GM18505 (cell line): ENCODE measurements at regions not wholly inside any gene's neighbourhood (a gene's known extent, or its start where the extent isn't known, plus 50 kb on each side); places are given as distances from the start of the nearest gene placed in this dataset.
A peak's percentile ranks its signal among the peaks of the same experiment; 100 is the strongest.
"Not testable (repeated sequence)": the region's sequence is repeated elsewhere in the genome, so short reads cannot be mapped to it uniquely, and the experiment has no call there.

Source experiments
- ATAC-seq: cut with Tn5 transposase; IDR thresholded peaks from one replicate; pipeline ENCODE4 v1.9.1; 2021; ENCODE audit not compliant: unreplicated experiment
- POLR2A ChIP-seq: IDR thresholded peaks from 4 replicates; pipeline ENCODE4 v1.6.1; 2011; ENCODE audit warnings: borderline replicate concordance; ENCODE audit not compliant: insufficient read depth, insufficient read length; ENCODE audit errors: extremely low read depth

DNA sequence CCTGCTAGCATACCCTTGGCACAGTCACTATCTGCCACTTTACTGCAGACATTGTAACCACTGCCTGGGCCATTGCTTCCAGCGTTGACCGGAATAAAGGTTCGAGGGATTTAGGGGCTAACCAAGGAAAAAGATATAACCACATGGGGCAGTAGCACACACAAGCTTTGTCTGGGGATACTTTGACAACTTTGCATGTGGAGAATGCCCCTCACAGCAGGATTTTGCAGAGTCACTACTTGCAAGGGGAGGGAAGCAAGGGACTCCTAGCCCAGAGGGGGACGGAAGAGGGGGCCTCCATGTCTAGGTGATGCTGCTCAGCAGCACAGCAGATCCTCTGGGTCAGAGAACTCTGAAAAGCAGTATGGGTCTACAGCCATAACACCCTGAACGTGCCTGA is 138.7 kb downstream of the SPP2 start:
- no peak for ATAC-seq
- no peak for TF ChIP-seq POLR2A

DNA sequence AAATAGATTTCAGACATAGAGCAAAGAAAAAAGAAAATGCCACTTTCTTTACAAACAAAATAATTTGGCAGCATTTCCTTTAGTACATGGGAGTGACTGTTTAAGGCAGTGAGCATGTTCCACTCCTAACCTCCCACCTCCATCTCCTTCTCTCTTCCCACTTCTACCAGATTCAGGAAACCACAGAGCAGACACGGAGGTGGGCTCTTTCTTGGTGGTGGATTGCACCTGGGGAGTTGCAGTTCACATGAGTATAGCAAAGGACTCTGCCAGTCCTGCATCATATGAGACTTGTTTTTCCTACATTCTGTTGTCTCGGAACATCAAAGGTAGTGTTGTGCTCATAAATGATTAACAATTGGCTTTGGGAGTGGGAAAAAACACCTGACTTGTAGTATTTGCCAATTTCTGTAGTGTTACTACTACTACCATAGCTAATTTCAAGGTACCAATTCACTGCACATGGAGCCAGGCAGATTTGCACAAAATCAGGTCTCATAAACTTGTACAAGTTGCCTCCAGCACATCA is 137.2 kb downstream of the SPP2 start:
- TF ChIP-seq POLR2A = no peak
- ATAC-seq = no peak

DNA sequence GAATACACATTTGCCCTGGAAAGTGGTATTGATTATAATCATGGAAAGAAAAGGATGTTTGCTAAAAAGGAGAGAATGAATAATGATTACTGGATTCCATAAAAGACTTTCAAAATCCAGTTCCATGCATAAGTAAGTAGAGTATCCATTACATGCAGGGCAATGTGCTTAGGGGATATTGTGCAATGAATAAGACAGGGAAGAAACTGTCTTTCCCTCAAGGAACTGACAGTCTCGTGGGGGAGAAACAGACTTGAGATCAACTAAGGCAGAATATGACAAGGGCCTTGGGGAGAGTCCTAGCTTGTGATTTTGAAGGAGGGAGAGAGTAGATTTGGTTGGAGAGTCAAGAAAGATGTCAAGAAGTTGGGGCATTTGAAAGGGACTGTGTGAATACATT is 130.6 kb downstream of the SPP2 start:
- no peak for ATAC-seq
- TF ChIP-seq POLR2A = no peak

DNA sequence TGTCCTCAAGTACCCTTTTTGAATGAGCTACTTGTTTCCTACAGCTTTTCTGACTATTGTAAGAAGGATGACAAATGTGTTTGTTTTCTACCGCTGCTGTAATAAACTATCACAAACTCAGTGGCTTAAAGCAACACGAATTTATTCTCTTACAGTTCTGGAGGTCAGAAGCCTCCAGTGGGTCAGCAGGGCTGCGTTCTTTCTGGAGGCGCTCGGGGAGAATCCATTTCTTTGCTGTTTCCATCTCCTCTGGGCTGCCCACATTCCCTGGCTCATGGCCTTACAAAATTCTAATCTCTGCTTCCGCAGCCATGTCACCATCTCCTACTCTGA is 128.5 kb downstream of the SPP2 start:
- ATAC-seq = no peak
- TF ChIP-seq POLR2A = no peak

GRCh38 chr2:234178330-234179030 is 128.0 kb downstream of the SPP2 start:
- no peak for ATAC-seq

DNA sequence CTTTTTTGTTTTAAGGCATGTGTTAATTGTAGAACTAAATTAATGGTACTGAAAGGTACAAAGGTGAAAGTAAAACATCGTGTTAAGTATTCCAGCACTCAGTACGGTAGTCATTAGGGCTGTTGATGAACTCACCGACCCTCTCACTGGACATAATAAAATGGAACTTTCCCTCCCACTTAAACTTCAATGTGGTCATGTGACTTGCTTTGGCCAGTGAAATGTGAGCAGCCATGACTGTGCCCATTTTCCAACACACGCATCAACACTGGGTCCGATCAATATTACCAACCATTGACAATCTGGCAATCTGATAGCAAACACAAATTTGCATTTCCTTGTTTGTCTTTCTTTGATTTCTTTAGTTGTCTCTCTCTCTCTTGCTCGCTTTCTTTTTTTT is 125.1 kb downstream of the SPP2 start:
- ATAC-seq = no peak
- TF ChIP-seq POLR2A = no peak

More at GRCh38 chr2:234178330-234179030, 128.0 kb downstream of the SPP2 start:
- no peak for TF ChIP-seq POLR2A

GRCh38 chr2:234174742-234175141 is 124.2 kb downstream of the SPP2 start:
- TF ChIP-seq POLR2A = no peak

DNA sequence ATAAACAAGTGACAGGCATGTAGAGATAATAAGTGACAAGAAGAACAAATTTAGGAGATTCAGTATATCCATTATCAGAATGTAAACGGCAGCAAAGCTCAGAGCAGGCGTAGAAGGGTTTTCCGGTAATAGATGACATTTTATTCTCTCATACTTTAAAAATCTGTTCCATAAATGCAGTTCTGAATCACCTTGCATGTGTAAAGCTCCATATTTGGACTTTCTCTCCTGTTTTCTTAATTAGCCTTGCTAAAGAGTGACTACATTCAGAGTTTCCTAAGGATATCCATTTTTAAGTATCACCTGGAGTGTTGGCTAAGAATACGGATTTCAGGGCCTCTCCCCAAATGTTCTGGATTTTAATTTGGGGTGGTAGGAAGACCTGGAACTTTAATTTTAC is 122.0 kb downstream of the SPP2 start:
- ATAC-seq = no peak
- no peak for TF ChIP-seq POLR2A

More at GRCh38 chr2:234174742-234175141, 124.2 kb downstream of the SPP2 start:
- ATAC-seq = no peak

DNA sequence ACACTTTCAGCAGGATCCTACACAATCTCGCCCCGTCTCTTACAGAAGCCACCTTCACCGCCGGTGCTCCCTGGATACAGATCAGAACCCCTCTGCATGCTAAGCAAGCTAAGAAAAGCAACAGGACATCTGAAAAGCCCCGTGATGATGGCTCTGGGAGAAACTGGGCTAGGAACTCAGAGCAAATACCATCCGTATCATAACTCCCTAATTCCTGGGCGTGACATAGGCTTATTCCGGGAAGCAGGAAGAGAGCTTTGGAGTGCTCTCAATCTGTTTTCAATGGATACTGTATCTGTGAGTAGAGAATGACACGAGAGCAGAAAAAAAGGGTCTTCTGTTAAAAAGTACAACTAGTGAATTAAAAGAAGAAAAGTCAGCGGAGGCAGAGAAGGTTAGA is 121.6 kb downstream of the SPP2 start:
- ATAC-seq = no peak
- TF ChIP-seq POLR2A = no peak

- no peak for TF ChIP-seq POLR2A
- ATAC-seq = no peak
These were observed 121.2 kb downstream of the SPP2 start for GRCh38 chr2:234171666-234172065.

DNA sequence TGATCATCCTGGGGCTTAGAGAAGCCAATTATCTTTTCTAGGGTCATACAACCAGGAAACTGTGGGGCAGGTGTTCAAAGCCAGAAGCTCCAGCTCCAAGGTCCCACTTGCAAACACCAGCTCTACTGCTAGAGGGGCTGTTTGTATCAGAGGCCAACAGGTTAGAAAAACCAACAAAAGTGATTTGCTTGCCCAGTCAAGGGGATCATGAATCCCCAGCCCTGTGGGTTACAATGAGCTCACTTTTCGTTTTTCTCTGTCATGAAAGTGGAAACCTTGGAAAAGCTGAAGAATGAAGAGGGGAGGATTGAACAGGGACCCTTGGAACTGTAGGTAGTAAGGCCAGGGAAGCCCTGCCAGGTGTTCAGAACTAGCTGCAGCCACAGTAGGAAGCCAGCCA is 119.2 kb downstream of the SPP2 start:
- no peak for TF ChIP-seq POLR2A
- ATAC-seq = no peak

GRCh38 chr2:234168605-234169570 is 118.4 kb downstream of the SPP2 start:
- ATAC-seq = not testable (repeated sequence)

GRCh38 chr2:234166531-234166930 is 116.0 kb downstream of the SPP2 start:
- no peak for TF ChIP-seq POLR2A
- no peak for ATAC-seq

DNA sequence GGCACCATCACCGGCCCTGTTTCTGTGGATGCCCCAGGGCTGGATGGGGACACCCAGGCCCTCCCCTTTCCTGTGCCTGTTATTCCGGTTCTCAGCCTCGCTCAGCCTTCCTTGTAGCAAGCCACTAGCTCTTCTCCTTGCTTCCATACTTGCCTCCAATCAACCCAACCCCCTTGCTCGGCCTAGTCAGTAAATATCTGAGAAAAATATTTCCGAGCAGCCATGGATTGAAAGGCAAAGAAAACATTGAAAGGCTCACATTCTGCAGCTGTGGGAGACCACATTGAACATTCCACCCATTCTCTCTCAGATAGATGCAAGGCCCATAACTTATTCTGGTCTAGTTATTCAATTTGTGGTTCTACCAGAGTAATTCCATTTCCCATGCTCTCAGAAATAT is 114.9 kb downstream of the SPP2 start:
- ATAC-seq = no peak
- no peak for TF ChIP-seq POLR2A

DNA sequence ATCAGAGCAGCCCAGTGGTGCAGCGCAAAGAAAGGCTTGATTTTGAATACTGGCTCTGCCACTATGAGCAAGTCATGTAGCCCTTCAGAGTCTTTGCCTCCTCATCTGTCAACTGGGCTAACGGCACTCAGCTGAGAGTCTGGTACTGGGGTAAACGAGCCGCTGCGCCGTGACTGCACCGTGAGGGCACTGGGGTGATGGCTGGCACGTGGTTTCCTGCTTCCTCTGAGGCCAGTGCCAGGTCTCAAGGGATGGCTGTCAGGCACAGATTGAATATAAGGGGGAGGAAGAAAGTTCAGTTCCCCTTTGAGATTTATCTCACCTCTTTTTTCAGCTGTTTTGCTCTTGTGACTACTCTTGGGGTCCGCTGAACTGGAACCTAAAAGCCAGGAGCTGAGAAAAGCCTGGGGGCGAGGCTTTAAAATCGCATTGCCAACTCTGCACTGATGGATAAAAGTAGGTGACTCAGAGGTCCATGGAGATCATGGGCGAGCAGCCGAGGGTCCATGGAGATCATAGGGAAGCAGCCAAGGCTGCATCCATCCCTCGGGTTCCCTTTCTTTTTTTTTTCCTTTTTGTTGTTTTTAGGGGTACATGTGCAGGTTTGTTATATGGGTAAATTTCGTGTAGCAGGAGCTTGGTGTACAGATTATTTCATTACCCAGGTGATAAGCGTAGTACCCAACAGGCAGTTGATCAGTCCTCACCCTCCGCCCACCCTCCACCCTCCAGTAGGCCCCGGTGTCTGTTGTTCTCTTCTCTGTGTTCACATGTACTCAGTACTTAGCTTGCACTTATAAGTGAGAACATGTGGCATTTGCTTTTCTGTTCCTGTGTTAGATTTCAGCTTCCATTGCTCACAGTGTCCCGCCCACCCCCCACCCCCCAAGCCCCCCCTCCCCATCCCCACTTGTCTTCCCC is 114.3 kb downstream of the SPP2 start:
- ATAC-seq = peak; percentile 53
- no peak for TF ChIP-seq POLR2A
